ENCODE measurements at regions not wholly inside any gene's neighbourhood (a gene's known extent, or its start where the extent isn't known, plus 50 kb on each side); places are given as distances from the start of the nearest gene placed in this dataset.

GRCh38 chr5:91954136-91954535 lies 571.0 kb upstream of the ARRDC3 start (continued):
- TF ChIP-seq, protein P1, sequence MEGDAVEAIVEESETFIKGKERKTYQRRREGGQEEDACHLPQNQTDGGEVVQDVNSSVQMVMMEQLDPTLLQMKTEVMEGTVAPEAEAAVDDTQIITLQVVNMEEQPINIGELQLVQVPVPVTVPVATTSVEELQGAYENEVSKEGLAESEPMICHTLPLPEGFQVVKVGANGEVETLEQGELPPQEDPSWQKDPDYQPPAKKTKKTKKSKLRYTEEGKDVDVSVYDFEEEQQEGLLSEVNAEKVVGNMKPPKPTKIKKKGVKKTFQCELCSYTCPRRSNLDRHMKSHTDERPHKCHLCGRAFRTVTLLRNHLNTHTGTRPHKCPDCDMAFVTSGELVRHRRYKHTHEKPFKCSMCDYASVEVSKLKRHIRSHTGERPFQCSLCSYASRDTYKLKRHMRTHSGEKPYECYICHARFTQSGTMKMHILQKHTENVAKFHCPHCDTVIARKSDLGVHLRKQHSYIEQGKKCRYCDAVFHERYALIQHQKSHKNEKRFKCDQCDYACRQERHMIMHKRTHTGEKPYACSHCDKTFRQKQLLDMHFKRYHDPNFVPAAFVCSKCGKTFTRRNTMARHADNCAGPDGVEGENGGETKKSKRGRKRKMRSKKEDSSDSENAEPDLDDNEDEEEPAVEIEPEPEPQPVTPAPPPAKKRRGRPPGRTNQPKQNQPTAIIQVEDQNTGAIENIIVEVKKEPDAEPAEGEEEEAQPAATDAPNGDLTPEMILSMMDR (conservative IDR thresholded peaks at IDR 0.05; ENCODE audit: low read depth in 2 of 2) = no peak
- TF ChIP-seq REST (IDR thresholded peaks at IDR 0.05; ENCODE audit: unreplicated experiment) (no peak), JUNB (IDR thresholded peaks at IDR 0.05; ENCODE audit: unreplicated experiment) (no peak)

DNA sequence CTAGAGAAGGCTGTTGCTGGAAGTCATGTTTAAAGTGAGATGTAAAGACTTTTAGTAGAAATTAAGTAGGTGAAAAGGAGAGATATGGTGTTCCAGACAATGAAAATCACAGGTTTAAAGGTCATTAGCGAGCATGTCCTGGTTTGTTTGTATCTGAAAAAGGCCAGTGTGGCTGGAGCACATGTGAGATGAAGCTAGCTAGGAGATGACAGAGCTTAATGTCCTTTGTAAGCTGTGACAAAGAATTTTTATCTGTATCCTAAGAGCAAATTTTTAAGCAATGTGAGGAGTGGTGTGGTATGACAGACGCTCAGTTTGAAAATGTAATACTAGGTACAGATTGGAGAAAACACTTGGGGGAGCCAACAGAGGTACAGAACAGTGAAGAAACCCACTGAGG lies 567.2 kb upstream of the ARRDC3 start:
- Mint-ChIP-seq H3K4me1 (no peaks in the 10 kb centered on the region), H3K9me3 (no peaks in the 10 kb centered on the region), H3K4me3 (no peak overlapping the region), H3K36me3 (ENCODE audit: low read depth) (no peaks in the 10 kb centered on the region), H3K27me3 (ENCODE audit: insufficient read depth, low read depth, poor library complexity) (no peaks in the 10 kb centered on the region), H3K27ac (no peak overlapping the region)
- no peak for DNase-seq (ENCODE audit: low spot score)
- no peaks in the 10 kb centered on the region for H3K27me3 ChIP-seq (ENCODE audit: insufficient read depth)
- H3F3A ChIP-seq (replicated peaks; ENCODE audit: low read depth) = no peaks in the 10 kb centered on the region
- H3K4me3 ChIP-seq = no peak overlapping the region
- H3K9me2 ChIP-seq (ENCODE audit: insufficient read depth) = no peaks in the 10 kb centered on the region
- peaks cover 4% of the 10 kb centered on the region; the same call in 1 of the 2 replicates for H3K4me1 ChIP-seq (ENCODE audit: insufficient read depth)
- no peak overlapping the region for H3K4me2 ChIP-seq
- no peak overlapping the region for H2AFZ ChIP-seq
- no peaks in the 10 kb centered on the region for H3K36me3 ChIP-seq (ENCODE audit: insufficient read depth)
- no peaks in the 10 kb centered on the region for H3K79me2 ChIP-seq (replicated peaks; ENCODE audit: insufficient read depth)
- no peak for ATAC-seq
- H4K20me1 ChIP-seq (replicated peaks; ENCODE audit: insufficient read depth) = no peaks in the 10 kb centered on the region
- no peak overlapping the region for H3K27ac ChIP-seq (ENCODE audit: low read depth)
- TF ChIP-seq ZNF114 (CRISPR knock-in tag; IDR thresholded peaks at IDR 0.05) = no peak
- no peak for TF ChIP-seq CREB1 (CRISPR knock-in tag; IDR thresholded peaks at IDR 0.05; ENCODE audit: low read depth)
- no peak for TF ChIP-seq REST (IDR thresholded peaks at IDR 0.05; ENCODE audit: unreplicated experiment)
- TF ChIP-seq ZNF462 (CRISPR knock-in tag; IDR thresholded peaks at IDR 0.05) = no peak
- no peak for TF ChIP-seq ZNF331 (CRISPR knock-in tag; IDR thresholded peaks at IDR 0.05; ENCODE audit: low read depth)
- TF ChIP-seq EZH2phosphoT487 (IDR thresholded peaks at IDR 0.05; ENCODE audit: unreplicated experiment) = no peak
- TF ChIP-seq, protein P2, sequence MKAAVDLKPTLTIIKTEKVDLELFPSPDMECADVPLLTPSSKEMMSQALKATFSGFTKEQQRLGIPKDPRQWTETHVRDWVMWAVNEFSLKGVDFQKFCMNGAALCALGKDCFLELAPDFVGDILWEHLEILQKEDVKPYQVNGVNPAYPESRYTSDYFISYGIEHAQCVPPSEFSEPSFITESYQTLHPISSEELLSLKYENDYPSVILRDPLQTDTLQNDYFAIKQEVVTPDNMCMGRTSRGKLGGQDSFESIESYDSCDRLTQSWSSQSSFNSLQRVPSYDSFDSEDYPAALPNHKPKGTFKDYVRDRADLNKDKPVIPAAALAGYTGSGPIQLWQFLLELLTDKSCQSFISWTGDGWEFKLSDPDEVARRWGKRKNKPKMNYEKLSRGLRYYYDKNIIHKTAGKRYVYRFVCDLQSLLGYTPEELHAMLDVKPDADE (IDR thresholded peaks at IDR 0.05) = no peak

All from GM23338 (cell line).